ENCODE measurements at regions not wholly inside any gene's neighbourhood (a gene's known extent, or its start where the extent isn't known, plus 50 kb on each side); places are given as distances from the start of the nearest gene placed in this dataset.

DNA sequence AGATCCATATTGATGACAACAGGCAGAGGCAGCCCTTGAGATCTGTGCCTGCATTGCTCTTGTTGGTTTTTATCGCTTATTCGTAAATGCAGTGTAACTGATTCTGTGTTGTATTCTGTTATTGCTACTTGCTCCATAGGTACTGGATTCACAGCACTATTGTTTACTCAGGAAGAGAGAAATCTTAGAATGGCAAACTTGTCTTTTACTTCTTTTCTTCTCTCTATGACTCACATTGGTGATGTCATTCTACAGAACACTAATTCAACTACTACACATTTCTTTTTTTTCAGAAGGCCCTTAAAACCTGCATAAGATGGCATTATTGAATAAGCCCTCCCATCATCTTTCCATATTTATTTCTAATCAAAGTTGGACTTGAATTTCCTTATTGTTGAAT is 201.0 kb upstream of the GBE1 start:
- no peak for DNase-seq
- Histone ChIP-seq H3K9me3 (no peaks in the 10 kb centered on the region), H3K27ac (no peak overlapping the region), H3K27me3 (no peaks in the 10 kb centered on the region), H3K4me3 (no peak overlapping the region), H3K36me3 (no peaks in the 10 kb centered on the region), H3K4me1 (no peaks in the 10 kb centered on the region)
- TF ChIP-seq, protein P1, sequence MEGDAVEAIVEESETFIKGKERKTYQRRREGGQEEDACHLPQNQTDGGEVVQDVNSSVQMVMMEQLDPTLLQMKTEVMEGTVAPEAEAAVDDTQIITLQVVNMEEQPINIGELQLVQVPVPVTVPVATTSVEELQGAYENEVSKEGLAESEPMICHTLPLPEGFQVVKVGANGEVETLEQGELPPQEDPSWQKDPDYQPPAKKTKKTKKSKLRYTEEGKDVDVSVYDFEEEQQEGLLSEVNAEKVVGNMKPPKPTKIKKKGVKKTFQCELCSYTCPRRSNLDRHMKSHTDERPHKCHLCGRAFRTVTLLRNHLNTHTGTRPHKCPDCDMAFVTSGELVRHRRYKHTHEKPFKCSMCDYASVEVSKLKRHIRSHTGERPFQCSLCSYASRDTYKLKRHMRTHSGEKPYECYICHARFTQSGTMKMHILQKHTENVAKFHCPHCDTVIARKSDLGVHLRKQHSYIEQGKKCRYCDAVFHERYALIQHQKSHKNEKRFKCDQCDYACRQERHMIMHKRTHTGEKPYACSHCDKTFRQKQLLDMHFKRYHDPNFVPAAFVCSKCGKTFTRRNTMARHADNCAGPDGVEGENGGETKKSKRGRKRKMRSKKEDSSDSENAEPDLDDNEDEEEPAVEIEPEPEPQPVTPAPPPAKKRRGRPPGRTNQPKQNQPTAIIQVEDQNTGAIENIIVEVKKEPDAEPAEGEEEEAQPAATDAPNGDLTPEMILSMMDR (IDR thresholded peaks at IDR 0.05) = no peak
- 93 to 100% methylated on average over 2 of the region's 2 CpGs for WGBS, 2 donors
- ATAC-seq (ENCODE audit: low FRiP score in 2 of 2) = no peak

DNA sequence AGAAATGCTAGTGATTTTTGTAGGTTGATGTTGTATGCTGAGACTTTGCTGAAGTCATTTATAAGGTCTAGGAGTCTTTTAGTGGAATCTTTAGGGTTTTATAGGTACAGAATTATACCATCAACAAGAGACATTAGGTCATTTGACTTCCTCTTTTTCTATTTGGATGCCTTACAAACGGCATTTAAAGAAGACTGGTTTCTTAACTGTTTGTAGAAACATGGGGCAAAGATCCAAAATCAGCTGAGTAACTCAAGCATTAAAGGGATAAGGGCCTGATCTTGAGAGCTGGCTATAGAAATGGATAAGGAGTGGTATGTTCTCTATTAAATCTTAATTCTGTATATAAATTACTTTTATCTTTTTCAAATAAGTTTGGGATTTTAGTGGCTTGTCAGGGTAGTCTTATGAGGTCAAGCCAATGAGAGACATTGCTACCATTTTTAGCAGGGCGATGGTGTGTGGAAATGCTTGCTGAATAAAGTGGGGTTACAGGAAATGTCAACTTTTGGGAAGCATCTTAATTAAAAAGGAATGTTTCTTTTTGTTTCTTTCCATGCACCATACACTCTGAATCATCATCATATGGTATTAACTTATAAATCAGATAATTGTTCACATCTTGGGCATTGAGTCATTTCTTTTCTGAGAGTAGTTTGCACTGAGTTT is 197.7 kb upstream of the GBE1 start:
- ATAC-seq (ENCODE audit: low FRiP score in 2 of 2) = no peak
- 48 to 50% methylated on average over 2 of the region's 2 CpGs for WGBS, 2 donors

GRCh38 chr3:81955878-81956277 is 194.4 kb upstream of the GBE1 start:
- Histone ChIP-seq H3K4me3 (peak overlapping the region in 1 of 4 donors; percentile 8), H3K4me1 (no peaks in the 10 kb centered on the region), H3K27me3 (no peaks in the 10 kb centered on the region), H3K36me3 (no peaks in the 10 kb centered on the region), H3K9me3 (no peaks in the 10 kb centered on the region), H3K27ac (no peak overlapping the region)
- ATAC-seq (ENCODE audit: low FRiP score in 2 of 2) (no peak), DNase-seq (no peak)
- 55 to 61% methylated on average over 4 of the region's 4 CpGs for WGBS, 2 donors
- no peak for TF ChIP-seq POLR2AphosphoS5 (IDR thresholded peaks at IDR 0.05)
- TF ChIP-seq, protein P1 (IDR thresholded peaks at IDR 0.05) = no peak

More for the DNA sequence above, 197.7 kb upstream of the GBE1 start:
- Histone ChIP-seq H3K4me1 (no peaks in the 10 kb centered on the region), H3K9me3 (no peaks in the 10 kb centered on the region), H3K4me3 (no peak overlapping the region), H3K27me3 (no peaks in the 10 kb centered on the region), H3K27ac (no peak overlapping the region), H3K36me3 (no peaks in the 10 kb centered on the region)
- DNase-seq = no peak
- TF ChIP-seq POLR2AphosphoS5 (IDR thresholded peaks at IDR 0.05) = no peak
- TF ChIP-seq EP300 (IDR thresholded peaks at IDR 0.05) = no peak

GRCh38 chr3:81953111-81953510 is 191.7 kb upstream of the GBE1 start:
- Histone ChIP-seq H3K9me3 (no peaks in the 10 kb centered on the region), H3K4me1 (no peaks in the 10 kb centered on the region), H3K4me3 (no peak overlapping the region), H3K27ac (no peak overlapping the region), H3K27me3 (no peaks in the 10 kb centered on the region), H3K36me3 (no peaks in the 10 kb centered on the region)
- DNase-seq (no peak), ATAC-seq (ENCODE audit: low FRiP score in 2 of 2) (no peak)
- 91 to 95% methylated on average over 5 of the region's 5 CpGs for WGBS, 2 donors
- TF ChIP-seq, protein P1 (IDR thresholded peaks at IDR 0.05) = no peak
- TF ChIP-seq EP300 (IDR thresholded peaks at IDR 0.05) (no peak), POLR2A (IDR thresholded peaks at IDR 0.05) (no peak), POLR2AphosphoS5 (IDR thresholded peaks at IDR 0.05) (no peak)

- Histone ChIP-seq H3K9me3 (no peaks in the 10 kb centered on the region), H3K27me3 (no peaks in the 10 kb centered on the region), H3K36me3 (no peaks in the 10 kb centered on the region), H3K4me1 (no peaks in the 10 kb centered on the region), H3K27ac (no peak overlapping the region), H3K4me3 (no peak overlapping the region)
- DNase-seq (no peak), ATAC-seq (ENCODE audit: low FRiP score in 2 of 2) (no peak)
- TF ChIP-seq, protein P1 (IDR thresholded peaks at IDR 0.05) = no peak
- TF ChIP-seq EP300 (IDR thresholded peaks at IDR 0.05) = no peak
- no peak for TF ChIP-seq POLR2A (IDR thresholded peaks at IDR 0.05)
- no peak for TF ChIP-seq POLR2AphosphoS5 (IDR thresholded peaks at IDR 0.05)
- WGBS, 2 donors = 87 to 92% methylated on average over 3 of the region's 3 CpGs
These were observed 190.7 kb upstream of the GBE1 start for GRCh38 chr3:81952141-81952540.

Measured in upper lobe of left lung (tissue), 6 donors.